HAP-1 (cell line): ENCODE measurements at regions not wholly inside any gene's neighbourhood (a gene's known extent, or its start where the extent isn't known, plus 50 kb on each side); places are given as distances from the start of the nearest gene placed in this dataset.
"Not testable (repeated sequence)": the region's sequence is repeated elsewhere in the genome, so short reads cannot be mapped to it uniquely, and the experiment has no call there.

Source experiments
- DNase-seq, 2 experiments: peaks; one replicate each; pipeline ENCODE4 v3.0.0-alpha.2; 2016 to 2020; ENCODE audit warnings: low spot score in 2 of 2
- H3K27me3 ChIP-seq: fragments of 250-450 bp; sonication (Bioruptor Pico); 2 replicates; pipeline ENCODE4 v1.5.1; 2020; ENCODE audit warnings: low read depth, mild to moderate bottlenecking, moderate library complexity
- H3K36me3 ChIP-seq: fragments of 250-450 bp; sonication (Bioruptor Pico); replicated peaks from 2 replicates; pipeline ENCODE4 v1.5.1; 2020; ENCODE audit warnings: mild to moderate bottlenecking
- H3K4me1 ChIP-seq: fragments of 250-450 bp; sonication (Bioruptor Pico); 2 replicates; pipeline ENCODE4 v1.5.1; 2020; ENCODE audit warnings: mild to moderate bottlenecking
- H3K4me3 ChIP-seq: fragments of 250-450 bp; sonication (Bioruptor Pico); 2 replicates; pipeline ENCODE4 v1.5.1; 2020; ENCODE audit warnings: mild to moderate bottlenecking, moderate library complexity
- H3K9me3 ChIP-seq: fragments of 250-450 bp; sonication (Bioruptor Pico); 2 replicates; pipeline ENCODE4 v1.5.1; 2020; ENCODE audit warnings: mild to moderate bottlenecking, moderate library complexity
- in situ Hi-C: fragments of 300-500 bp; cut with MboI; formaldehyde crosslinking; loops from 3 replicates; pipeline ENCODE4 v1.14.3; 2020; ENCODE audit warnings: low sequenced_read_pairs, inconsistent platforms, mixed read lengths

DNA sequence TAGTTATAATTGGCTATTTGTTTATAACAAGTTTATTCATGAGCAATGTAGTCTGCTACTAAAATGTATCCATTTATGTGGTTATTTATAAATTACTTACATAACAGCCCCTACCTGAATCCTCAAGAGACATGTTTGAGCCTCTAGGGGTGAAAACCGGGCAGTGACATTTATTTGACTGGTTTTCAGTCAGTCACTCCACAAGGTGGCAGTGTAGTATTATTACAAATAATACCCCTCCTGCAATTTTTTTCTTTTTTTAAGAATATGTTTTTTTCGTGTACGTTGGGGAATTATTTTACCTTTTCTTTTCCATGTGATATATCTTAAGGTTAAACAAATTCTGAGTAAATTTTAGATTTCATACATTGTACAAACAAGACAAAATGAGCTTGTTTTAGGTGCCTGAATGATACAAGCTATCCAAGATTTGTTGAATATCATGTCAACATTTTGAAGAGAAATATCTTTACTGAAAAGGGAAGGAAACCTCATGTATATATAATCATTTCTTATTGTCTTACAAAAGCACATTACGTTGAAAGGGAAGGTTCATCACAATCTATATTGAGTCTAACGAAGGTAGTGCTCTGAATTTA, 598.7 kb upstream of the TECRL start:
- Histone ChIP-seq H3K4me1 (peaks cover 4% of the 10 kb centered on the region; the same call in 1 of the 2 replicates), H3K27me3 (no peaks in the 10 kb centered on the region), H3K9me3 (no peaks in the 10 kb centered on the region), H3K36me3 (no peaks in the 10 kb centered on the region), H3K4me3 (no peak overlapping the region)
- peak; percentile 56 to 60 for DNase-seq
- in situ Hi-C loops: no loop called here

- no peaks in the 10 kb centered on the region for H3K27me3 ChIP-seq
- no peak overlapping the region for H3K4me3 ChIP-seq
- no peaks in the 10 kb centered on the region for H3K36me3 ChIP-seq
- H3K9me3 ChIP-seq: no peaks in the 10 kb centered on the region
- DNase-seq: no peak
- H3K4me1 ChIP-seq: no peaks in the 10 kb centered on the region
- in situ Hi-C loops: no loop called here
Measured at GRCh38 chr4:64975177-64975576, 565.9 kb upstream of the TECRL start.

DNA sequence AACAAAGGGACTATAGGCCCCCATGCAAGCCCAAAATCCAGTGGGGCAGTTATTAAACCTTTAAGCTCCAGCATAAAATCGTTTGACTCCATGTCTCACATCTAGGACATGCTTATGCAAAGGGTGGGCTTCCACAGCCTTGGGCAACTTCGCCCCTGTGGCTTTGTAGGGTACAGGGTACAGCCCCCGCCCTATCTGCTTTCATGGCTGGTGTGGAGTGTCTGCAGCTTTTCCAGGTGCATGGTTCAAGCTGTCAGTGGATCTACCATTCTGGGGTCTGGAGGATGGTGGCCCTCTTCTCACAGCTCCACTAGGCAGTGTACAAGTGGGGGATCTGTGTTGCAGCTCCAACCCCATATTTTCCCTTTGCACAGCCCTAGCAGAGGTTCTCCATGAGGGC, 559.8 kb upstream of the TECRL start:
- in situ Hi-C loops: no loop called here
- Histone ChIP-seq H3K4me1 (no peaks in the 10 kb centered on the region), H3K27me3 (no peaks in the 10 kb centered on the region), H3K9me3 (no peaks in the 10 kb centered on the region), H3K4me3 (no peak overlapping the region), H3K36me3 (no peaks in the 10 kb centered on the region)
- DNase-seq: no peak

DNA sequence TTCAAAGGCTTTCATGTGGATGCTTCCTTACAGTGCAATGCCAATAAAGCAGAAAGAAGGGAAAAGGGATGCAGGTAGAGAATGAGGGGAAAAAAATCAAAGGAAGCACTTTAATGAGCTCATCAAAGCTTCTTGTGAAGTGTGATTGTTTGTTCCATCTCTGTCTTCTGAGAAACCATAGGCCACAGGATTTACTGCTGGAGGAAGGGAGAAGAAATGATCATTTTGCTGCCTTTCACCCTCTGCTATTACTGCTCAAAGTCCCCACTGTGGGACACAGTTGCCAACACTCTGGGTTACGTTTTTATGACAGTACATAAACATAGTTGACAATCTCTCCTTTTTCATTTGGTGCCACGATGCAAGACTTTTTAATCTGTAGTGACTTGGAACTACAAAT, 558.0 kb upstream of the TECRL start:
- in situ Hi-C loops: no loop called here

DNA sequence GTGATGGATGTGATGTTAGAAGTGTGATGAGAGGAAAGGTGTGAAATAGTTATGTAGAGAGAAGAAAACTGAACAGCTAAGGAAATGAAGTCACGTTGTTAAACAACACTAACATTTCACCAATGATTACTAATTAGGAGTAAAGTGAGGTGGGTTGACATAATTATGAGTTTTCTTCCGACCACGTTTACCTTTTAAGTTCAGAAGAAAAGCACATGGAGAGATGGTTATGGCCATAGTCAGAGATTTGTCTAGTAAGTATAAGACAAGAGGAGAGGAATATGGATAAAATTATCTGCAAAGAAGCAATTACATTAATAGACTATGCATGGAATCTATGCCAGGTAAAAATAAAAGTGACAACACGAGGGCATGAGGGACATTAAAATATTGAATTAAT, 551.3 kb upstream of the TECRL start:
- no peak overlapping the region for H3K4me3 ChIP-seq
- 0 out of 2 replicates have a peak, but pooled peaks cover 2% of the 10 kb centered on the region for H3K9me3 ChIP-seq
- H3K36me3 ChIP-seq: no peaks in the 10 kb centered on the region
- no peak for DNase-seq
- in situ Hi-C loops: no loop called here
- H3K27me3 ChIP-seq: no peaks in the 10 kb centered on the region
- no peaks in the 10 kb centered on the region for H3K4me1 ChIP-seq

More for the DNA sequence above, 558.0 kb upstream of the TECRL start:
- Histone ChIP-seq H3K4me3 (no peak overlapping the region), H3K36me3 (no peaks in the 10 kb centered on the region), H3K9me3 (no peaks in the 10 kb centered on the region), H3K4me1 (no peaks in the 10 kb centered on the region), H3K27me3 (no peaks in the 10 kb centered on the region)
- no peak for DNase-seq

GRCh38 chr4:64940698-64941097, 531.4 kb upstream of the TECRL start:
- in situ Hi-C loops: no loop called here
- Histone ChIP-seq H3K4me3 (no peak overlapping the region), H3K27me3 (no peaks in the 10 kb centered on the region), H3K36me3 (no peaks in the 10 kb centered on the region), H3K9me3 (no peaks in the 10 kb centered on the region), H3K4me1 (no peaks in the 10 kb centered on the region)
- no peak for DNase-seq

GRCh38 chr4:64935469-64936001, 526.3 kb upstream of the TECRL start:
- no peak for DNase-seq
- no peak overlapping the region for H3K4me3 ChIP-seq
- H3K36me3 ChIP-seq: no peaks in the 10 kb centered on the region
- H3K4me1 ChIP-seq: no peaks in the 10 kb centered on the region
- H3K27me3 ChIP-seq: no peaks in the 10 kb centered on the region
- in situ Hi-C loops: no loop called here
- H3K9me3 ChIP-seq: no peaks in the 10 kb centered on the region

DNA sequence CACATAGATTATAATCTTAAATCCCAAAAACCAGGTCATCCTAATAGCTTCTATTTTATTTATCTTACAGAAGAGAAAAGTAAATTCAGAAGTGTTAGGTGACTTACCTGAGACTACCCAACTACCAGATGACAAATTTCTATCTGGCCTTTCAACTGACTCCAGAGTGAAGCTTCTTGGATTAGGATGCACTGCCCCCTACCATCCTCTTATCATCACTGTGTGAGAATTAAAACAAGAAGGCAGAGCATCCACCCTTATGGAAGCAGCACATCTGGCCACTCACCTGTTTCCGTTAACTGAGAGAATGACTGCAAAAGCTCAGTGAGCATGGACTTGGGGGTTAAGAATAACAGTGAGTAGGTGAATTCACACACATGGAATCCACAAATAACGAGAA, 502.6 kb upstream of the TECRL start:
- Histone ChIP-seq H3K4me3 (no peak overlapping the region), H3K27me3 (no peaks in the 10 kb centered on the region), H3K4me1 (no peaks in the 10 kb centered on the region), H3K9me3 (no peaks in the 10 kb centered on the region), H3K36me3 (no peaks in the 10 kb centered on the region)
- no peak for DNase-seq
- in situ Hi-C loops: no loop called here

DNA sequence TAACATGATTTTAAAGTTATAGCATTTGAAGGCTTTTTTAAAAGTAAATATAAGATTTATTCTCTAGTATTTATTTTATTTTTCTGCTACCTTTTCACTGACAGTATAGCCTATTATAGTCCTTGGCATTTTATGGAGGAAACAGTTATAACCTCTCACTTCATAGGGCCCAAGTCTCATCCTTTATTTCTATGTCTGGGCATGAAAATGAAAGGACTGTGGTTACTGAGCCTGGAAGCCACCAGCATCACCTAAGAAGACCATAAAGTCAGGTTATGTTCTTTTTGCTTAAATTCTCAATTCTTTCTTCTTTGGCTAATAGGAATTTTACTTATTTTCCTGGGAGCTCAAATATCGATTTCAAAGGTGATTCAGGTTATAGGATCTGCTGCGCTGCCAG, 494.7 kb upstream of the TECRL start:
- Histone ChIP-seq H3K9me3 (no peaks in the 10 kb centered on the region), H3K36me3 (no peaks in the 10 kb centered on the region), H3K4me1 (no peaks in the 10 kb centered on the region), H3K27me3 (no peaks in the 10 kb centered on the region), H3K4me3 (no peak overlapping the region)
- DNase-seq: no peak
- in situ Hi-C loops: no loop called here

DNA sequence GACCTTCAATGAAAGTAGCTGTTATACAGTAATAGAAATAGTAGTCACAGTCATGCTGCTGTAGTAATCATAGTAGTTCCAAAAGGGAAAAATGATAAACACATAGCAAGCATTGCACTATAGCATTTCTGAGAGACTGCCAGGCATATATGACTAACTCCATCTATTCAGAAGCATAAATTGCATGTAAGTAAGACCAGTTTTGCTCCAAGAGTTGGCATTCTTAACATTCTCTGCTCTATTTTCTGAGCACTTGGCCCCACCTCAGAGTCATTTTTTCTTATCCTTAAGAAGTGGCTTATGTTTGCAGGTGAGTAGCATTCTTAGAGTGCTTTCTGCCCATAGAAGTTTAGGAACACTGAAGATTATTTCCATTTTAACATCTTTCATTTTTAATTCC, 490.3 kb upstream of the TECRL start:
- H3K36me3 ChIP-seq: no peaks in the 10 kb centered on the region
- DNase-seq: no peak
- H3K4me1 ChIP-seq: no peaks in the 10 kb centered on the region
- H3K9me3 ChIP-seq: no peaks in the 10 kb centered on the region
- H3K4me3 ChIP-seq: no peak overlapping the region
- in situ Hi-C loops: no loop called here
- no peaks in the 10 kb centered on the region for H3K27me3 ChIP-seq

GRCh38 chr4:64899030-64899429, 489.8 kb upstream of the TECRL start:
- H3K27me3 ChIP-seq, H3K4me1 ChIP-seq, H3K4me3 ChIP-seq, DNase-seq, H3K9me3 ChIP-seq, in situ Hi-C loops, H3K36me3 ChIP-seq: not testable (repeated sequence)

DNA sequence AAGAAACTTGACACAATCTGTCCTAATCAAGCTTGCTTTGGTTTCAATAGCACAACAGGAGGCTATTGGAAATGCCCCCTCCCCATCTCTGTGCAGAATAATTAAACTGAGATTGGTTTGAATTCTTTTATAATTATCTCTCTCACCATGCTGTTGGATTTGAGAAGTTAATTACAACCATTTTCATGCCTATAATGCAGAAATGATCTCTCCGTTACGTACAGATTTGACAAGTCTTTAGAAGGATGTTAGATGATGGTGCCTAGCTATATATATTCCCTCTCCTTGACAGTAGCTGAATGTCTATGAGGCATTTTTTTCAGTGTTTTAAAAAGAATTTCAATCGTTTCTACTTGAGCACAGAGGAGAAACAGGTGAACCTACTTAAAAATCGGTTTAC, 488.4 kb upstream of the TECRL start:
- no peaks in the 10 kb centered on the region for H3K4me1 ChIP-seq
- no peaks in the 10 kb centered on the region for H3K36me3 ChIP-seq
- in situ Hi-C loops: no loop called here
- H3K27me3 ChIP-seq: no peaks in the 10 kb centered on the region
- H3K9me3 ChIP-seq: no peaks in the 10 kb centered on the region
- H3K4me3 ChIP-seq: no peak overlapping the region
- DNase-seq: no peak

GRCh38 chr4:64895031-64895430, 485.8 kb upstream of the TECRL start:
- Histone ChIP-seq H3K4me1 (peaks cover 6% of the 10 kb centered on the region), H3K4me3 (no peak overlapping the region), H3K9me3 (no peaks in the 10 kb centered on the region), H3K27me3 (no peaks in the 10 kb centered on the region), H3K36me3 (no peaks in the 10 kb centered on the region)
- in situ Hi-C loops: no loop called here
- no peak for DNase-seq

DNA sequence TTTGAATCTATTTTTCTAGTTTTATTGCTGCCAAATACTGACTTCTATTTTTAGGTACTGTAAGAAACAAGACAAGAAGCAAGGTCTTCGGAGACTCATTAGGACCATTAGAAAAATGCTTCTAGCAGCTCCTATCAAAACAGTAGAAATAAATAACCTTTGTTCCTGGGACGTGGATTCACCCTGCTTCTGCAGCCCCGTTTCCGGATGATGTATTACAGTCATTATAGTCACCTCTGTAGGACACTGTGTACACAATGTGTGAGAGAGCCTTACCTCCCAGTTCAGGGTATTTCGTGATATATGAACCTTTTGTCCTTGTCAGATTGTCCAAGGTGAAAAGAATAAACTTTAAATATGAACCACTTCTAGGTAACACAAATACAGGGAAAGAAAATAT, 484.0 kb upstream of the TECRL start:
- no peaks in the 10 kb centered on the region for H3K9me3 ChIP-seq
- peaks cover 12% of the 10 kb centered on the region for H3K4me1 ChIP-seq
- no peak for DNase-seq
- in situ Hi-C loops: no loop called here
- no peaks in the 10 kb centered on the region for H3K27me3 ChIP-seq
- H3K4me3 ChIP-seq: no peak overlapping the region
- no peaks in the 10 kb centered on the region for H3K36me3 ChIP-seq
